ENCODE measurements at regions not wholly inside any gene's neighbourhood (a gene's known extent, or its start where the extent isn't known, plus 50 kb on each side); places are given as distances from the start of the nearest gene placed in this dataset.

DNA sequence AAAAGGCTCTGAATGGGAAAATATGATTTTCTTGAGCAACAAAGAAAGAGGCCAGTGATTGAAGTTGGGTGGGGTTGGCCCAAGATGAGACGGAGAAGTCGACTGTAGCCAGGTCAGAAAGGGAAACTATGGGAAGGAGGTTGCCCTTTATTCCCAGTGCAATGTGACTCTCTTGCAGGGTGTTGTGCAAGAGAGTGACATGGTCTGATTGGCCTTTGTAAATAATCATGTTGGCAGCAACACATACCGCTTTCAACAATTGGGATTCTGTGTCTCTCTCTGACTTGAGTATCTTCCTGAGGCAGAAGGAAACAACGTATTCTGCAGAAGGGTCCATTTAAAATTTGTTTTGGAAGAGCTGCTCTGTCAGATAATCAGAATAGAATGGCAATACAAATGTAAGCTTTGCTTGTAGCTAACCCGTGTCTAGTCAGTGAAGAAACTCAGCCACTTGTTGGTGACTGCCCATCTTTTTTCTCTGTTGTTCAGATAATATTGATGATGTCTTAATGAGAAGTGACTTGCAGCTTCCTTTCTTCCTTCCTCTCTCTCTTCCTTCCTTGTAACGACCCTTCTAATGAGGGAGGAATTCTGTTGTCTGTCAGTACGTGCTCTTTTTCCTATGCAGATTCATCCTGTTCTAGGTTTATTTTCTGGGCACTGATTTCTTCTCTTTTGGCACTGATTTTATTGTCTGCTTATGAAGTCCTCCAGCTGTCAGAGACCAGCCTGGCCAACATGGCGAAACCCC, 311.0 kb upstream of the FAM98A start:
- TF ChIP-seq, protein P1, sequence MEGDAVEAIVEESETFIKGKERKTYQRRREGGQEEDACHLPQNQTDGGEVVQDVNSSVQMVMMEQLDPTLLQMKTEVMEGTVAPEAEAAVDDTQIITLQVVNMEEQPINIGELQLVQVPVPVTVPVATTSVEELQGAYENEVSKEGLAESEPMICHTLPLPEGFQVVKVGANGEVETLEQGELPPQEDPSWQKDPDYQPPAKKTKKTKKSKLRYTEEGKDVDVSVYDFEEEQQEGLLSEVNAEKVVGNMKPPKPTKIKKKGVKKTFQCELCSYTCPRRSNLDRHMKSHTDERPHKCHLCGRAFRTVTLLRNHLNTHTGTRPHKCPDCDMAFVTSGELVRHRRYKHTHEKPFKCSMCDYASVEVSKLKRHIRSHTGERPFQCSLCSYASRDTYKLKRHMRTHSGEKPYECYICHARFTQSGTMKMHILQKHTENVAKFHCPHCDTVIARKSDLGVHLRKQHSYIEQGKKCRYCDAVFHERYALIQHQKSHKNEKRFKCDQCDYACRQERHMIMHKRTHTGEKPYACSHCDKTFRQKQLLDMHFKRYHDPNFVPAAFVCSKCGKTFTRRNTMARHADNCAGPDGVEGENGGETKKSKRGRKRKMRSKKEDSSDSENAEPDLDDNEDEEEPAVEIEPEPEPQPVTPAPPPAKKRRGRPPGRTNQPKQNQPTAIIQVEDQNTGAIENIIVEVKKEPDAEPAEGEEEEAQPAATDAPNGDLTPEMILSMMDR (conservative IDR thresholded peaks at IDR 0.05; ENCODE audit: low read depth, low read length) = no peak
- no peak for TF ChIP-seq EZH2 (IDR thresholded peaks at IDR 0.05; ENCODE audit: low read length, unreplicated experiment)
- TF ChIP-seq EZH2phosphoT487 (IDR thresholded peaks at IDR 0.05; ENCODE audit: borderline replicate concordance, low read length) = no peak
